ACHN (cell line): ENCODE measurements at regions not wholly inside any gene's neighbourhood (a gene's known extent, or its start where the extent isn't known, plus 50 kb on each side); places are given as distances from the start of the nearest gene placed in this dataset.
"Not testable (repeated sequence)": the region's sequence is repeated elsewhere in the genome, so short reads cannot be mapped to it uniquely, and the experiment has no call there.

Experiments used
- DNase-seq: peaks from one replicate; pipeline ENCODE4 v3.0.0-alpha.2; 2015
- in situ Hi-C: cut with HindIII; loops from 2 replicates; pipeline ENCODE4 v1.10.0; 2017; ENCODE audit warnings: low sequenced_read_pairs, low pct_ligation_motif_present, low pct_unique_long_range_greater_than_20kb

DNA sequence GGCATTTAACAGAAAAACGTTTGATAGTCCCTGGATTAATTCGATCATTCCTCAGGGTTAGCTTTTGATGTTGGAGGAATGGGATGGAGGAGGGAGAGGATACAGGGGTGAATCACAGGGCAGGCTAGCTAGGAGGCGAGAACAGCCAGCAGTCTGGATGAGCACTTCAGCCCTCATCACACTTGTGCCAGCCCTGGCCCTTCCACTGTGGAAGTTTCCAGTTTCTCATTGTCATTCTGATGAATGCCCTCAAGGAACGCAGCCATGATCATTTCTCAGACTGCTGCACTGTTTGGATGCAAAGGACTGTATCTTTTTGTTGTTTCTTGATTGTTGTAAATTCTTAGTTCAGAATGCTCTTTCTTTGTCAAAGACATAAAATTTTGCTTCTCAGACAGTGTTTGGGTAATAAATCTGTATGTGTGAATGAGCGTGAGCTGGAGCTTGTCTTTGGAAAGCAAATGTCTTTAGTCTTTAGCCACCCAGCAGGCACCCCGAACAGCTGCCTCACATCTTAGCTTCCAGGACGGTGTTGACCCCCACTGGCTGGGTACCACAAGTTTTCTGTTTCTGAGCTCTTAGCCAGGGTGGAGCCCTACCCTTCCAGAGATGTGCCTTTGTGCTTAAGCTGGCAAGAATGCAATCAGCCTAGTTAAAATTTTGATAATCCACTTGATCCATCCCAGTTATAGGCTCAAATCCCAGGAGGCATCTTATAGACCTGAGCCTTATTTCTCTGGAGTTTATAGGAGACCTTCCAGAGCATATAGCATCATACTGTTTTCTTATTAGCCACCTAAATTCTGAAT lies 121.1 kb downstream of the PDCD6IP start:
- DNase-seq, result no peak
- in situ Hi-C loops, result no loop called here

GRCh38 chr3:33920511-33920910 lies 122.1 kb downstream of the PDCD6IP start:
- in situ Hi-C loops, result no loop called here
- no peak for DNase-seq

DNA sequence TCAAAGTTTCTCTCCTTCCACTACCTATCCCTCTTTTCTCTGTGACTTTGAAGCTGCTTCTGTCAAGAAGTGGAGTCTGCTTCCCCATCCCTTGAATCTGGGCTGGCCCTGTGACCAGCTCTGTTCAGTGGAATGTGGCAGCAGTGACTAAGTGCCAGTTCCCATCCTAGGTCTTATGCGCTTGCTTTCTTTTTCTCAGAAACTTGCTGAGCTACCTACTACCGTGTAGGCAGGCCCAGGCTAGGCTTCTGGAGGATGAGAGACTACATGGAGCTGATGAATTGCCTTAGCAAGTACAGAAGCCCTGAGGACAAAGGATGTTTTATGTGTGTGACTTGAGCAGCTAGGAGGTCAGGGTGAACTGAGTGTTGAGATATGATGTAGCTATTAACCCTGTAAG lies 123.2 kb downstream of the PDCD6IP start:
- in situ Hi-C loops, result no loop called here
- DNase-seq, result no peak

- DNase-seq, result no peak
- in situ Hi-C loops, result no loop called here
Observed at GRCh38 chr3:33926998-33927605, 128.7 kb downstream of the PDCD6IP start.

DNA sequence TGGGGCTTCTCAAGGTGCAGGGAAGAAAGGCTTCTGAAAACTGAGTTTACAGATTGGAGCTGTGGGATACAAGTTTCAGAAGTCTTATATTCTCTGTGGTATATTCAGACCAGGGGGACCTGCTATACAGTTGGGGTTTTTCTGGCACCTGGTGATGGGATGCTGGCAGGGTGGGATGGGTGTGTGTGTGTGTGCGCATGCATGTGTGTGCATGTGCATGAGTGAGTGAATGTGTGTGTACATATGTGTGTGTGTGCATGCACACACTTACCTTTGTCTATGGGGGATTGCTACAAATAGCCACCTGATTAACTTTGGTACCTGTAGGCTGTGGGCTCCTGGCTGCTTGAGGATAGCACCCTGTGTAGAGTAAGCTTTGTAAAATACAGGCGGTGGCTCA lies 131.4 kb downstream of the PDCD6IP start:
- in situ Hi-C loops, result no loop called here

DNA sequence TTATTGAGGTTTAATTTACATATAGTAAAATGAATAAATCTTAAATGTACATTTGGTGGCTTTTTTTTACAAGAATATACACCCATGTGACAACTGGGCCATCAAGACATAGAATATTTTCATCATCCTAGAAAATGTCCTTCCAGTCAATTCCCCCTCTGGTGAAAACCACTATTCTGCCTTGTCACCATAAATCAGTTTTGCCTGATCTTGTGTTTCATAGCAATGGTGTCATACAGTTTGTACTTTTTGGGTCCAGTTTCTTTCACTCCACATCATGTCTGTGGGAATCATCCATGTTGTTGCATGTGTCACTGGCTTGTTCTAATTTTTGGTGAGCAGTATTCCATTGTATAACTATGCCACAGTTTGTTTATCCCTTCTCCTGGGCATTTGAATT lies 133.1 kb downstream of the PDCD6IP start:
- in situ Hi-C loops, result no loop called here
- DNase-seq, result no peak

More for the DNA sequence above, 131.4 kb downstream of the PDCD6IP start:
- no peak for DNase-seq

DNA sequence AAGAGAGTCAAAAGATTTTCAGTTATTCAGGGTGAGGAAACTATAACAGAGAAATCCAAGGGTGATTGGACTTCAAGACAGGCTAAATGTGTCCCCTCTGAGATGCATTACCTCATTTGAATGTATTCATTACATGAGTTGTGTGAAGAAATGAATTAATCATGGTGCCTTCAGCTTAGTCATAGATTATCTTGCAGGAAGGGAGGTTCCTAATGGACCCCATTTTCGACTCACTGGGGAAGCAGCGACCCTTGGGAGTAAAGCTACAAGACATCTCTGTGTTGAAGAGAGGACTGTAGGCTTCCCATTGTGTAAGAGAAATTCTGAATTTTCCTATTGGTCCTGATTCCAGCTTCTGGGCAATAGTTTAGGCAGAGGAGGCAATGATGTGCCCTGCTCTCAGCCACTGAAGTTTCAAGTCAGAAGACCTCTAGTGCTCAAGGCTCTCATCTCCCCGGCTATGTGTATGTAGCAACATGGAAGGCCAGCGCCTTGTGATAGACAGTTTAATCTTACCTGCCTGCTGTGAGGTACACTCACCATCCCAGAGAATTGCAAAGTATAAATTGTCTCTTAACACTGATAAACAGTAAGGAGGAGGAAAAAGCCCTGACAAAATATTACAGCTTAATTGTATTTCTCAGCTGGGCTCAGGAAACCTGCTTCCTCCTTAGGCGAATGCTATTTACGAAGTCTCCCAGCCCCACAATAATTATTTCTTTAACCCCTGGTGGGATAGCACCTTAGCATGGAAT lies 133.8 kb downstream of the PDCD6IP start:
- no peak for DNase-seq
- in situ Hi-C loops, result no loop called here

DNA sequence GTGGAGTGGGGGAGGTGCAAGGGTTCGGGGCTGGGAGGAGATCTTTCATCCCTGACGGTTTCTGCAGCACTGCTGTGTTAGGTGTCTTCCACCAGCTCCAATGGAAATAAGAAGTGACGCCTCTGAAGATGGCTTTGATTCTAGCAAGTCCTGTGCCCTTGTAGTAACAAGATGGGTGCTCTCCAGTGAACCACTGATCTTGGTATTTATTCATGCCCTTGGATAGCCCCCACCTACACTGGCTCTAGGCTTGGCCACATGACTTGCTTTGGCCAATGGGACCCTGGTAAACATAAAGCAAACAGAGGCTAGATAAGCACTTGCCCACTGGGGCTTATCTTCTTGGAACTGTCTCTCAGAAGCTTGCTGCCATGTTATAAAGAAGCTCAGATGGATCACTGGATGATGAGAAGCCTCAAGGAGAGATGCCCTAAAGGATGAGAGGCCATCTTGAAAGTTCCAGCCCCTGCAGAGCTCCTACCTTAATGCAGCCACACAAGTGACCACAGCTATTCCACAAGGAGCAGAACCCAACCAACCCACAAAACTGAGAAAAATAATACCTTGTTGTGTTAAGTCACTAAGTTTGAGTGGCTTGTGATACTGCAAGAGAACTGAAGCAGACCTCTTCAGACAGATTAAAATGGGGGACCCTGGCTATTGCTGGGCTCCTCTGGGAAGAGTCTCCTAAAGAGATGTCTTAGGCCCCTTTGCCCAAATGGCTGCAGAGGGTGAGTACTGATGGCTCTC lies 137.9 kb downstream of the PDCD6IP start:
- in situ Hi-C loops, result no loop called here
- DNase-seq, result no peak

DNA sequence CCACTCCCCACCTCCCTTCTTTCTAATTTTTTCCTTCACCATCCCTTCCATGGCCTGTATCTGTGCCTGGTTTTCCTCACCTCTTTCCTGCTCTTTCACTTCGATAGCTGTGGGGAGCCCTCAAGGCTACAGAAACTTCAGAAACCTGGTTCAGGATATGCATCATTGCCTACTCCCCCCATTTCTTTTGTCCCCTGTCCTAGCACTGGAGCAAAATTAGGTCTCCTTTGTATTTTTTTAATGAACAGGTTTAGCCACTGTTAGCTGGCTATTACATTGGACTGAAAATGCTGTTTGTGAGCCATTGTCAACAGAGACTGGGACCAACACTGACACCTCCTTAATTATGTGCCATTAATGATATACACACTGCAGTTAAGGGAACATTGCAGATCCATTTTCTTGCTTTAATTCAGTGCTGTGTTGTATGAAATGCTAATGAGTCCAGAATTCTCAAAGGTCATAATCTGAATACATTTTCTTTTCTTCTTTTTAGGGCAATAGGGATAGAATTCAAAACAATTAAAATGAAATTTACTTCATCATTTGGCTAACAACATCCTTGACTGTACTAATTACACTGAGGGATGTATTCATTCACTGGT lies 138.6 kb downstream of the PDCD6IP start:
- in situ Hi-C loops, result no loop called here
- DNase-seq, result no peak

- in situ Hi-C loops, result no loop called here
Observed at GRCh38 chr3:33937628-33938027, 139.2 kb downstream of the PDCD6IP start.

DNA sequence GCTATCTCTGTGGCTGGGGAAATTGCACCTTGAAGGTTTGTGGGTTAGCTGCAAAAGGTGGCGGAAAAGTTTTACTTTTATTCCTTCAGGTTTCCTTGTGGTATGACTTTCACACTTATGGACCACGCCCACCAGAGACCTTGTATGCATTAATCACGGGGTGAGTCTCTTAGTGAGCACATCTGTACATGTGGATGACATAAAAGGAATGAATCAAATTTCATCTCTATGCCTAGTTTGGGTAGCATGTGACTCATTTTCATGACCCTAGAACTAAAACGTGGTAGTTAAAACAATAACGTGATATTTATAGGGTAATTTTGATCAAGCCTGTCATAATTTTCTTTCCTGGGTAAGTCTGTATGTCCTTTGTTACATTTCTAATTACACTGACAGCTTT lies 141.7 kb downstream of the PDCD6IP start:
- no peak for DNase-seq
- in situ Hi-C loops, result no loop called here

More at GRCh38 chr3:33937628-33938027, 139.2 kb downstream of the PDCD6IP start:
- no peak for DNase-seq

DNA sequence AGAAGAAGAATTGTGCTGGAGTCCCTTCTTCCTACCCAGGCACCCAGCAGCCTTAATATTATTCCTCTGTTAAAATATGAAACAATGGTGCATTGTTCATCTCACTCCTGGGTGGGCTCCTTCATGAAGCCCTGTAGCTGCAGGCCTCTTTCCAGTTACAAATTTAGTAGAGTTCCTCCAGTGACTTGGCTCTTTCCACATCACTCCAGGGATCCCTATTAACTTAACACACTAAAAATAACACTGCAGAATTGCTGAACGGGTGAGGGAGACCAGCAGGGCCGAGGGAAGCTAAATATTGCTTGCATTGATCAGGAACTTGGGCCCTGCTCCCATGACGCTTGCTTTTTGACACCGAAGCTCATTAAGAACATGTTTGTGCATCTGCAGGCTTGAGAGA lies 142.3 kb downstream of the PDCD6IP start:
- in situ Hi-C loops, result no loop called here
- no peak for DNase-seq

DNA sequence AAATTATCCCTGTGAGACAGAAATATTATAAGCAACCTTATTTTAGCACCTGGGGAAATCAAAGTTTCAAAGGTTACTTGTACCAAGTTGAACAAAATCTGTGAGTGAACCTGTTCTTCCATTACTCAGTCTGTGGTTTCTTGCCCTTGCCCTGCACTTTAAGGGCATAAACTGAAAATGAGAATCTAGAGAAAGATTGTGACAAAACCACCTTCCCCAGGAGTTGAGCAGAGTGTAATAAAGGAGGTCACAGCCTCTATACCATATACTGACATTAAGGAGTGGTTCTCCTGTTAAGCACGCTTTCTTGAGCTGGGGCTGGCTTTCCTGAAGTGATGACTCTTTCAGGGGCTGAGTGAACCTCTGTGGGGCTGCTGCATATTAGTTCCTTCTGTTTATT lies 143.4 kb downstream of the PDCD6IP start:
- in situ Hi-C loops, result no loop called here
- DNase-seq, result no peak

GRCh38 chr3:33942483-33943150 lies 144.2 kb downstream of the PDCD6IP start:
- no peak for DNase-seq

DNA sequence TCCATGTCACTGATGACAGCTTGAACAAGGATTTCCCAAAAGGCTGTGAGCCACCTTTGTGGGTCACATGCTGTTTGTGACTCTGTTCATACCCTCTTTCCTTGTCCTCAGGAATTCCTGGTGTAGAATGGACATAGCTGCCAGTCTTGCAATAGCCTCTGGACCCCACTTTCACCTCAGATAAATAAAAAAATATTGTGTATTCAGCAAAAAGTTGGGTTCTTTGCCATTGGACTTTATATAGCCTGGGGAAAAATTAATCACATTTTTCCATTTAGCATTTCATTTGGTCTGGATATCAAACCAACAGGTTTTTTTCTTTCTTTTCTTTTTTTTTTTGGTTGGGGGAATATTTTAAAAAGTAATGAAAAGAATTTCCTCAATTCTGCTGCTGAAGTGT lies 144.8 kb downstream of the PDCD6IP start:
- DNase-seq, result no peak
- in situ Hi-C loops, result no loop called here

More at GRCh38 chr3:33942483-33943150, 144.2 kb downstream of the PDCD6IP start:
- in situ Hi-C loops, result no loop called here

- in situ Hi-C loops, DNase-seq: not testable (repeated sequence)
Observed at GRCh38 chr3:33946612-33947011, 148.2 kb downstream of the PDCD6IP start.

- in situ Hi-C loops, result no loop called here
- DNase-seq, result no peak
Observed at GRCh38 chr3:33947272-33948195, 149.1 kb downstream of the PDCD6IP start.
